ENCODE measurements at regions not wholly inside any gene's neighbourhood (a gene's known extent, or its start where the extent isn't known, plus 50 kb on each side); places are given as distances from the start of the nearest gene placed in this dataset.
"Not testable (repeated sequence)": the region's sequence is repeated elsewhere in the genome, so short reads cannot be mapped to it uniquely, and the experiment has no call there.

- H3K36me3 ChIP-seq: no peaks in the 10 kb centered on the region
- H3K4me1 ChIP-seq: no peaks in the 10 kb centered on the region
- DNase-seq (ENCODE audit: low spot score in 2 of 2): no peak
- H3K4me3 ChIP-seq: no peak overlapping the region
- no peak for TF ChIP-seq EP300 (IDR thresholded peaks at IDR 0.05)
- TF ChIP-seq POLR2A (IDR thresholded peaks at IDR 0.05): no peak
- TF ChIP-seq CTCF (IDR thresholded peaks at IDR 0.05): no peak
- H3K27me3 ChIP-seq: no peaks in the 10 kb centered on the region
- 91 to 92% methylated on average over 22 of the region's 22 CpGs for WGBS, 2 donors
- no peak overlapping the region for H3K27ac ChIP-seq
- no peaks in the 10 kb centered on the region for H3K9me3 ChIP-seq
Measured at GRCh38 chr13:18943273-18943672, 238.4 kb downstream of the TUBA3C start.

- 53 to 60% methylated on average over 3 of the region's 3 CpGs for WGBS, 2 donors
- no peak for DNase-seq (ENCODE audit: low spot score in 2 of 2)
- no peak for TF ChIP-seq POLR2A (IDR thresholded peaks at IDR 0.05)
- TF ChIP-seq EP300 (IDR thresholded peaks at IDR 0.05): no peak
- TF ChIP-seq CTCF (IDR thresholded peaks at IDR 0.05): no peak
Measured at GRCh38 chr13:18936104-18936503, 245.5 kb downstream of the TUBA3C start.

GRCh38 chr13:18921063-18921462 is 260.6 kb downstream of the TUBA3C start:
- H3K27ac ChIP-seq: no peak overlapping the region
- DNase-seq (ENCODE audit: low spot score in 2 of 2): no peak
- TF ChIP-seq CTCF (IDR thresholded peaks at IDR 0.05) (no peak), POLR2A (IDR thresholded peaks at IDR 0.05) (no peak), EP300 (IDR thresholded peaks at IDR 0.05) (no peak)
- no peaks in the 10 kb centered on the region for H3K36me3 ChIP-seq
- H3K27me3 ChIP-seq: no peaks in the 10 kb centered on the region
- WGBS, 2 donors: 57 to 64% methylated on average over 4 of the region's 4 CpGs
- no peaks in the 10 kb centered on the region for H3K9me3 ChIP-seq
- H3K4me1 ChIP-seq: no peaks in the 10 kb centered on the region
- no peak overlapping the region for H3K4me3 ChIP-seq

More at GRCh38 chr13:18936104-18936503, 245.5 kb downstream of the TUBA3C start:
- no peak overlapping the region for H3K27ac ChIP-seq
- H3K27me3 ChIP-seq: no peaks in the 10 kb centered on the region
- no peaks in the 10 kb centered on the region for H3K36me3 ChIP-seq
- H3K9me3 ChIP-seq: no peaks in the 10 kb centered on the region
- no peak overlapping the region for H3K4me3 ChIP-seq
- H3K4me1 ChIP-seq: no peaks in the 10 kb centered on the region

GRCh38 chr13:18905096-18905495 is 276.5 kb downstream of the TUBA3C start:
- not testable (repeated sequence) for H3K27me3 ChIP-seq; H3K36me3 ChIP-seq; DNase-seq (ENCODE audit: low spot score in 2 of 2); H3K4me1 ChIP-seq; H3K27ac ChIP-seq; H3K4me3 ChIP-seq
- WGBS, 2 donors: 77 to 80% methylated on average over 9 to 11 of the region's 12 CpGs
- H3K9me3 ChIP-seq: peaks cover 0 to 15% (median 0%) of the 10 kb centered on the region in 4 donors

GRCh38 chr13:18895411-18895810 is 286.2 kb downstream of the TUBA3C start:
- not testable (repeated sequence) for H3K27me3 ChIP-seq; DNase-seq (ENCODE audit: low spot score in 2 of 2); H3K27ac ChIP-seq; H3K4me1 ChIP-seq; H3K4me3 ChIP-seq; H3K36me3 ChIP-seq
- 88 to 90% methylated on average over 13 of the region's 13 CpGs for WGBS, 2 donors
- peaks cover 0 to 10% (median 0%) of the 10 kb centered on the region in 4 donors for H3K9me3 ChIP-seq

- not testable (repeated sequence) for H3K4me1 ChIP-seq; H3K4me3 ChIP-seq; H3K36me3 ChIP-seq; DNase-seq (ENCODE audit: low spot score in 2 of 2); H3K9me3 ChIP-seq; H3K27ac ChIP-seq; H3K27me3 ChIP-seq
- WGBS, 2 donors: 21 to 25% methylated on average over 1 of the region's 1 CpG
Measured at GRCh38 chr13:18891242-18891641, 290.4 kb downstream of the TUBA3C start.

- 52 to 73% methylated on average over 31 to 33 of the region's 72 CpGs for WGBS, 2 donors
- not testable (repeated sequence) for H3K4me3 ChIP-seq, H3K27ac ChIP-seq
Measured at GRCh38 chr13:18874875-18875789, 306.5 kb downstream of the TUBA3C start.

GRCh38 chr13:18870557-18870956 is 311.1 kb downstream of the TUBA3C start:
- WGBS, 2 donors: 73 to 89% methylated on average over 4 of the region's 4 CpGs
- H3K27me3 ChIP-seq: not testable (repeated sequence)

More at GRCh38 chr13:18874875-18875789, 306.5 kb downstream of the TUBA3C start:
- not testable (repeated sequence) for H3K4me1 ChIP-seq; H3K9me3 ChIP-seq; H3K27me3 ChIP-seq; H3K36me3 ChIP-seq; DNase-seq (ENCODE audit: low spot score in 2 of 2)

GRCh38 chr13:18869365-18869764 is 312.3 kb downstream of the TUBA3C start:
- H3K9me3 ChIP-seq; DNase-seq (ENCODE audit: low spot score in 2 of 2); H3K4me1 ChIP-seq; H3K4me3 ChIP-seq; H3K27ac ChIP-seq; H3K27me3 ChIP-seq; H3K36me3 ChIP-seq: not testable (repeated sequence)
- WGBS, 2 donors: 86 to 89% methylated on average over 2 of the region's 2 CpGs

More at GRCh38 chr13:18870557-18870956, 311.1 kb downstream of the TUBA3C start:
- H3K36me3 ChIP-seq; H3K4me1 ChIP-seq; H3K27ac ChIP-seq; H3K4me3 ChIP-seq; H3K9me3 ChIP-seq; DNase-seq (ENCODE audit: low spot score in 2 of 2): not testable (repeated sequence)

- H3K4me1 ChIP-seq; DNase-seq (ENCODE audit: low spot score in 2 of 2); H3K4me3 ChIP-seq; H3K9me3 ChIP-seq; H3K27me3 ChIP-seq; H3K36me3 ChIP-seq; H3K27ac ChIP-seq: not testable (repeated sequence)
- WGBS, 2 donors: 83 to 91% methylated on average over 16 to 17 of the region's 17 CpGs
Measured at GRCh38 chr13:18837986-18838629, 343.5 kb downstream of the TUBA3C start.

All from tibial nerve (tissue), 4 donors.